CD4-positive, alpha-beta T cell treated with Interleukin-17A for 1 hour (primary cell): ENCODE measurements at regions not wholly inside any gene's neighbourhood (a gene's known extent, or its start where the extent isn't known, plus 50 kb on each side); places are given as distances from the start of the nearest gene placed in this dataset.

Experiments
- DNase-seq: peaks from one replicate; pipeline ENCODE4 v3.0.0-alpha.2; 2020

DNA sequence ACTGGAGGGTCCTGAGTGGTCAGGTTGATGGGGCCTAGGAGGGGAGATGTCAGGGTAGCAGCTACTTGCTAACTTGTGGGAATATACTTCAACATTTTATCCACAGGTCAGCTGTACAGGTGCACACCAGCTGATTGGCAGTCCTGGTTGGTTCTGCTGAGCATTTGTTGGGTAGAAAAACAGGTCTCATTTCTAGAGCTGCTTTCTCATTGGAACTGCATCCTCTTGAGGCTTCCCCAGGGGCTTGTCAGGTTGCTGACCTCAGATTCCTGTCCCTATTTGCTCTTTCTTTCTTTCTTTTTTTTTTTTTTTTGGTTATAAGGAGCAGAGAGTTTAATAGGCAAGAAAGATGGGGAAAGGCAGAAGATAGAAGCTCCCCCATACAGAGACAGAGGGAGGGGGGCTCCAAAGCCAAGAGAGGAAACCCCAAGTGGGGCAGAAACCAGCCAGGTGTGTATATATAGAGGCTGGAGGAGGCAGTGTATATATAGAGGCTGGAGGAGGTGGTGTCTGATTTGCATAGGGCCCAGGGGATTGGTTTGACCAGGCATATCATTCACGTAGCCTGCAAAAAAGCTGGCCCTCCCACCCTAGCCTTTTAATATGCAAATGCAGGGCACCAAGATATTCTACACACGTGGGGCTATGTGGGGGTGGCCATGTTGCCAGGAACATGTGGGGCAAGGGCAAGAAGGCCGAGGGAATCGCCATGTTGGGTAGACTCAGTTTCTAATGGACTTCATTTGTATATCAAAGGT, 57.3 kb upstream of the STUM start:
- no peak for DNase-seq

DNA sequence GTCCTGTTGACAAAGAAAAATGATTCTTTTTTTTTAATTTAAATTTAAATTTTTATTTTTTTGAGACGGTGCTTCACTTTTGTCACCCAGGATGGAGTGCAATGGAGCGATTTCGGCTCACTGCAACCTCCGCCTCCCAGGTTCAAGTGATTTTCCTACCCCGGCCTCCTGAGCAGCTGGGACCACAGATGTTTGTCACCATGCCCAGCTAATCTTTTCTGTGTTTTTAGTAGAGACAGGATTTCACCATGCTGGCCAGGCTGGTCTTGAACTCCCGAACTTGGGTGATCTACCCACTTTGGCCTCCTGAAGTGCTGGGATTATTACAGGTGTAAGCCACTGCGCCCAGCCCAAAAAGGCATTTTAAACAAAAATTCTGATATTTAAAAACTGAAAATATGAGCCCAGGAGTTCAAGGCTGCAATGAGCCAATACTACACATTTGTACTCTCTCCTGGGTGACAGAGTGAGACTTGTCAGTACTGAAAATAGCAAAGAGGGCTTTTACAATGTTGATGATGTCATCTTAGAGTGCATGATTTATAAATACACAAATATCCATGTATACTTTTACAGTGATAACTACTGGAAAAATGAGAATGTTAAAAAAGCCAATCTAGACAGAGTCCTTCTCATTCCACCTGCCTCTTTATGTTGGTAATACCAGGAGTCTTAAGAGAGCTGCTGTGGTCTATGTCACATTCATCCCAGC, 56.0 kb upstream of the STUM start:
- DNase-seq = no peak

DNA sequence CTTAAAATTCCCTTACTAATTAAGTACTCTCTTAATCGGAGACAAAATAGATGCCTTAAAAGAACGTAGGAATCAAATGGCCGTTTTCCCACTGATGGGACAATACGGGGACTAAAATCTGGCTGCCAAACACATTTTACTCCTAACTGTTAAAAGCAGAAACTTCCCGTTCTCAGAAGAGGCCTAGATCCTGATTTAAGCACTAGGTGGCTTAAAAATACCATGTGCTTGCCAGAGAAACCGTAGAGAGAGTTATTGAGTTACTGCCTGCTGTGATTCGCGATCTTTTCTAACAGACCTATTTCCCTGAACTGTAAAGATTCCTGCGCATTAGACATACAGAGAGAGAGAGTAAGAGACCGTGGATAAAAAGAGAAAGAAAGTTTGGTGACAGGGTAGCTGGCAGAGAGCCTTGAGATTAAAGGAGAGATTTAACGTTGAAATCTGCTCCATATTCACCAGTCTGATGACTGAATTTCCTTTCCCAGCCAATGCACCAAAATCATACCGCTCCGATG, 54.4 kb upstream of the STUM start:
- DNase-seq = no peak

DNA sequence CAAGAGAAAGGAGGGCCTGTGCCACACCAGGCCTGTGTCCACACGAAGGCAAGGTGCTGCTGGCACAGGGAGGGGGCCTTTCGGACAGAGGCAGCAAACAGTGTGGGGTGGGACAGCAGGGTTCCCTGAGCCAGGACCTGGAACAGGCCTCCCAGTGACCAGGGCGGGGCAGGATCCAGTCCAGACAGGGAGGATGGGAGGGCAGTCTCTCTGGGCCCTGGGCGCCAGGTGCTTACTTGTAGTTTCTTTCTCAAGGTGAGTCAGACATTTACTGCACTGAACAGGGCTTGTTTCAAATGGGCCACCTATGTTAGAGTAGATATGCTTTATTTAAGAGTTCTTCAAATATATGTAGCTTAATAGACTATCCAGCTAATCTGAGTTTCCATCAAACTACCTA, 52.8 kb upstream of the STUM start:
- no peak for DNase-seq

DNA sequence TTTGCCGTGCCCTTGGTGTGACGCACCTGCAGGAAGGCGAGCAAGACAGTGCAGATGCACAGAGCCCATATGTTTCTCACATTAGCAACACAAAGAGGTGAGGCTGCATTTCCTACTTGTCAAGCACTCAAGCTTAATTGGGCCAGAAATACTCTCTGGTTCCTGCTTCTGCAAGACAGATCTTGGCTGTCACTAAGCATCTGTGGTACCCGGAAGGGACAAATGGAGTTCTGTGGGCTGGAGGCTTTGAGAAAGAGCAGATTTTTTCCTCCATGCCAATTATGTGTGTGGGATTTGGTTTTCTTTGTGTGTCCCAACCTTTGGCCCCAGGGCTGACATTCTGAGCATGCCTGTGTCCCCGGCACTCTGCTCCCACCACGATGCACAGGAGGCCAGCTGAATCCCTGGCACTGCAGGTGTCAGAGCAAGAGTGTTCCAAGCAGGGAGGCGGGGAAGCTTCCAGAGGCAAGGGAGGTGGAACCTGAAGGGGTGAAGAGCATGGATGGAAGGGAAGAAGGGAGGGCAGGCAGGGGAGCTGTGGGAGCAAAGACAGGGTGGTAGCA, 52.0 kb upstream of the STUM start:
- no peak for DNase-seq

DNA sequence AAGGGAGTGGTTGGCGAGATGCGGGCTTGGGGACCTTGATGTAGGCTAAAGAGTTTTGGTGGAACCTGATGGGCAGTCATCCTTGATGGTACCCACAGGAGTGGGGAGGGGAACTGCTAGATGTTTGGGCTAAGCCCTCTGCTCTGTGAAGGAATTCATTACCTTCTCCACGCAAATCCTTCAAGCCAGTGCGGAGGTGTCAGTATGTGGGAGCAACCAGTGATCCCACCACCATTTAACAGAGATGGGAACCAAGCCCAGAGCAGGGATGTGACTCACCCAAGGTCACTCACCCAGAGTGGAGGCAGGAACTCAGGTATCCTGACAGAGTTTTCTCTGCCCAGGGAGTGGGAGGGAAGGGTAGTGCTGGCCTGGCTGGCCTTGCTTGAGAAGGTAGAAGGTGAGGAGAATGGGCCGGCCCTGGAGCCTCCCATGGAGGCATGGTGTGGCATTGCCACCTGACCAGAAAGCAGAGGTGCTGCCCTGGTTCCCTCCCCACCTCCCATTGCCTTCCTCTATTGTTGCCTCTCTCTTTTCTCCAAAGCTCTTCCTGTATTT, 51.2 kb upstream of the STUM start:
- DNase-seq = no peak

DNA sequence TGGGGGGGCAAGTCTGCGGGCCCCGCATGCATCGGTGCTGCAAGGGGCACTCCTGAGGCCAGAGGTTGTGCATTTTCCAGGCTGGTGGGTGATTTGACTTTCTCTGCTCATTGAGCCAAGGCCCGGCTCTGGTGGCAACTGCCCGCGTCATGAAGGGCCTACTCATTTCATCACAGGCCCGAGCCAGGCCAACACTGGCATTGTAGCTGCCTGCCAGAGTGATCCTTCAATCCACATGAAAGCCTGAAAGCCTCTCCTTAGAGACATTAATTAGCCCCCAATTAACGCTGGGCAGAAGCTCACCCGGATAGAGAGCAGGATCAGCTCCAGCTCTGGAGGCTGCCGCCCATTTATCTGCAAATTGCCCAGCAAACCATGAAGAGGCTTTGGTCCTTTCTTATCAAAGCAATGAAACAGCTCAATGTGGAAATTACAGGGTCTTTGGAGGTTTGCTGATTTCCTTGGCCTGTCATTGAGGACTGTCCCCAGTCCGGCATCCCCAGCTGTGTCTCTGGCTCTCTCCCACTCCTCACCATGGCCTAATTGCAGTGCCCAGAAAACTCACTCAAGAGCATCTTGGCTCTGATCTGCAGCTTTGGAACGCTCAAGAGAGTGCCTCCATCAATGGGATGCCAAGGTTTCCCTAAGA, 50.4 kb upstream of the STUM start:
- DNase-seq = no peak

DNA sequence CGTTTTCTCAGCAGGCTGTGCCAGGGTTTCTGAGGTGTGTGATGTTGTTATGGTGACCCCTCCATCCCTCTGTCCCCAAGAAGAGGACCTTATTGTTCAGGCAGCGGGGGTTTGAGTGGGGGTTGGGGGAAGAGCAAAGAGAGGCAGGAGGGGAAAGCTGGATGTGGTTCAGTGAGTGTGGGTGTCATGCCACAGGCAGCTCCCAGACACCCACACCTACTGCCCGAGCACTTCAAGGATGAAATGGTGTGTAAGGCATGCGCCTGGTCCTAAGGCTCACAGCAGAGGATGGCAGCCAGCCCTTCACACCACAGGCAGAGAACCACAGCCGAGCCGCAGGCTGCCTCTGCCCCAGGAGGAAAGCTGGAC, 49.9 kb upstream of the STUM start:
- no peak for DNase-seq
